Stomach smooth muscle (tissue), 2 donors: ENCODE measurements at regions not wholly inside any gene's neighbourhood (a gene's known extent, or its start where the extent isn't known, plus 50 kb on each side); places are given as distances from the start of the nearest gene placed in this dataset.

Experiments used
- H3K27ac ChIP-seq: one replicate; pipeline ENCODE4 v1.7.0; 2013; ENCODE audit warnings: mild to moderate bottlenecking, low read length, inconsistent platforms
- H3K27me3 ChIP-seq, 2 donors: one replicate each; pipeline ENCODE4 v1.7.0; 2013; ENCODE audit warnings: low read length in 2 of 2; ENCODE audit not compliant: insufficient read depth in 2 of 2, control insufficient read depth in 1 of 2
- H3K36me3 ChIP-seq, 2 donors: one replicate each; pipeline ENCODE4 v1.7.0; 2013; ENCODE audit warnings: low read length in 2 of 2; ENCODE audit not compliant: control insufficient read depth in 2 of 2, insufficient read depth in 2 of 2
- H3K4me1 ChIP-seq: one replicate; pipeline ENCODE4 v1.7.0; 2013; ENCODE audit warnings: low read length; ENCODE audit not compliant: control insufficient read depth, insufficient read depth
- H3K4me3 ChIP-seq, 2 donors: one replicate each; pipeline ENCODE4 v1.7.0; 2013; ENCODE audit warnings: low read length in 2 of 2
- H3K9ac ChIP-seq, 2 donors: one replicate each; pipeline ENCODE4 v1.7.0; 2013; ENCODE audit warnings: low read length in 2 of 2, mild to moderate bottlenecking in 1 of 2
- H3K9me3 ChIP-seq, 2 donors: one replicate each; pipeline ENCODE4 v1.7.0; 2013; ENCODE audit warnings: low read length in 2 of 2; ENCODE audit not compliant: control insufficient read depth in 2 of 2
- donor health status: healthy.
- donor health status: Pancreatic carcinoma.

GRCh38 chr11:97934572-97935208, 1086.1 kb upstream of the CNTN5 start:
- Histone ChIP-seq H3K4me3 (no peak overlapping the region), H3K36me3 (no peaks in the 10 kb centered on the region), H3K9ac (no peak overlapping the region), H3K27ac (no peak overlapping the region), H3K4me1 (no peaks in the 10 kb centered on the region), H3K27me3 (no peaks in the 10 kb centered on the region), H3K9me3 (no peaks in the 10 kb centered on the region)

GRCh38 chr11:97937501-97937900, 1083.2 kb upstream of the CNTN5 start:
- H3K36me3 ChIP-seq, result no peaks in the 10 kb centered on the region
- no peak overlapping the region for H3K27ac ChIP-seq
- no peaks in the 10 kb centered on the region for H3K27me3 ChIP-seq
- no peak overlapping the region for H3K9ac ChIP-seq
- no peaks in the 10 kb centered on the region for H3K4me1 ChIP-seq
- H3K4me3 ChIP-seq, result no peak overlapping the region
- no peaks in the 10 kb centered on the region for H3K9me3 ChIP-seq

- Histone ChIP-seq H3K27ac (no peak overlapping the region), H3K27me3 (no peaks in the 10 kb centered on the region), H3K4me1 (no peaks in the 10 kb centered on the region), H3K4me3 (no peak overlapping the region), H3K36me3 (no peaks in the 10 kb centered on the region), H3K9ac (no peak overlapping the region), H3K9me3 (no peaks in the 10 kb centered on the region)
Measured at GRCh38 chr11:97938789-97939188, 1082.0 kb upstream of the CNTN5 start.

- H3K9me3 ChIP-seq, result no peaks in the 10 kb centered on the region
Measured at GRCh38 chr11:97943493-97943892, 1077.3 kb upstream of the CNTN5 start.

GRCh38 chr11:97948793-97949192, 1072.0 kb upstream of the CNTN5 start:
- Histone ChIP-seq H3K27ac (no peak overlapping the region), H3K9ac (no peak overlapping the region), H3K4me1 (no peaks in the 10 kb centered on the region), H3K36me3 (no peaks in the 10 kb centered on the region), H3K9me3 (no peaks in the 10 kb centered on the region), H3K27me3 (no peaks in the 10 kb centered on the region), H3K4me3 (no peak overlapping the region)

More at GRCh38 chr11:97943493-97943892, 1077.3 kb upstream of the CNTN5 start:
- Histone ChIP-seq H3K36me3 (no peaks in the 10 kb centered on the region), H3K9ac (no peak overlapping the region), H3K4me1 (no peaks in the 10 kb centered on the region), H3K27ac (no peak overlapping the region), H3K27me3 (no peaks in the 10 kb centered on the region), H3K4me3 (no peak overlapping the region)

- Histone ChIP-seq H3K4me1 (no peaks in the 10 kb centered on the region), H3K4me3 (no peak overlapping the region), H3K9me3 (no peaks in the 10 kb centered on the region), H3K27ac (no peak overlapping the region), H3K9ac (no peak overlapping the region), H3K27me3 (no peaks in the 10 kb centered on the region), H3K36me3 (no peaks in the 10 kb centered on the region)
Measured at GRCh38 chr11:97955595-97955994, 1065.2 kb upstream of the CNTN5 start.

- Histone ChIP-seq H3K4me3 (no peak overlapping the region), H3K36me3 (no peaks in the 10 kb centered on the region), H3K4me1 (no peaks in the 10 kb centered on the region), H3K27me3 (no peaks in the 10 kb centered on the region), H3K9ac (no peak overlapping the region), H3K9me3 (no peaks in the 10 kb centered on the region), H3K27ac (no peak overlapping the region)
Measured at GRCh38 chr11:97956904-97957303, 1063.8 kb upstream of the CNTN5 start.

GRCh38 chr11:97961431-97961830, 1059.3 kb upstream of the CNTN5 start:
- H3K27me3 ChIP-seq, result no peaks in the 10 kb centered on the region
- H3K27ac ChIP-seq, result no peak overlapping the region
- no peak overlapping the region for H3K4me3 ChIP-seq
- H3K9ac ChIP-seq, result no peak overlapping the region
- no peaks in the 10 kb centered on the region for H3K4me1 ChIP-seq
- H3K36me3 ChIP-seq, result no peaks in the 10 kb centered on the region
- H3K9me3 ChIP-seq, result no peaks in the 10 kb centered on the region

GRCh38 chr11:97962758-97963157, 1058.0 kb upstream of the CNTN5 start:
- no peak overlapping the region for H3K4me3 ChIP-seq
- H3K27ac ChIP-seq, result no peak overlapping the region
- H3K4me1 ChIP-seq, result no peaks in the 10 kb centered on the region
- no peaks in the 10 kb centered on the region for H3K27me3 ChIP-seq
- H3K9ac ChIP-seq, result no peak overlapping the region
- no peaks in the 10 kb centered on the region for H3K9me3 ChIP-seq
- no peaks in the 10 kb centered on the region for H3K36me3 ChIP-seq

GRCh38 chr11:97963528-97964331, 1057.0 kb upstream of the CNTN5 start:
- Histone ChIP-seq H3K4me1 (no peaks in the 10 kb centered on the region), H3K9ac (no peak overlapping the region), H3K4me3 (no peak overlapping the region), H3K27ac (no peak overlapping the region), H3K9me3 (no peaks in the 10 kb centered on the region), H3K36me3 (no peaks in the 10 kb centered on the region), H3K27me3 (no peaks in the 10 kb centered on the region)
